NCI-H345 treated with DMSO at 0.1 percent for 48 hours (cell line): ENCODE measurements at regions not wholly inside any gene's neighbourhood (a gene's known extent, or its start where the extent isn't known, plus 50 kb on each side); places are given as distances from the start of the nearest gene placed in this dataset.

Source experiments
- DNase-seq: peaks from one replicate; lab custom pipeline; 2025; ENCODE audit not compliant: unreplicated experiment; lab: John Stamatoyannopoulos, UW

- no peak for DNase-seq
These were observed 76.6 kb upstream of the LMO1 start for GRCh38 chr11:8340296-8340695.

GRCh38 chr11:8339592-8340022 is 75.9 kb upstream of the LMO1 start:
- DNase-seq: no peak

- peak; percentile 2 for DNase-seq
These were observed 74.5 kb upstream of the LMO1 start for GRCh38 chr11:8338138-8338537.

- DNase-seq: no peak
These were observed 73.6 kb upstream of the LMO1 start for GRCh38 chr11:8337130-8337795.

GRCh38 chr11:8336356-8337129 is 72.9 kb upstream of the LMO1 start:
- no peak for DNase-seq

- no peak for DNase-seq
These were observed 72.0 kb upstream of the LMO1 start for GRCh38 chr11:8335683-8336082.

GRCh38 chr11:8335186-8335585 is 71.5 kb upstream of the LMO1 start:
- DNase-seq: no peak

GRCh38 chr11:8333811-8334401 is 70.2 kb upstream of the LMO1 start:
- DNase-seq: no peak

- DNase-seq: no peak
These were observed 69.7 kb upstream of the LMO1 start for GRCh38 chr11:8333376-8333775.

GRCh38 chr11:8332891-8333290 is 69.2 kb upstream of the LMO1 start:
- no peak for DNase-seq

- DNase-seq: no peak
These were observed 68.5 kb upstream of the LMO1 start for GRCh38 chr11:8332196-8332595.

- no peak for DNase-seq
These were observed 68.1 kb upstream of the LMO1 start for GRCh38 chr11:8331767-8332166.

GRCh38 chr11:8330896-8331295 is 67.2 kb upstream of the LMO1 start:
- no peak for DNase-seq

GRCh38 chr11:8330404-8330803 is 66.7 kb upstream of the LMO1 start:
- no peak for DNase-seq

GRCh38 chr11:8329847-8330361 is 66.2 kb upstream of the LMO1 start:
- DNase-seq: no peak

GRCh38 chr11:8329336-8329735 is 65.7 kb upstream of the LMO1 start:
- DNase-seq: no peak

- DNase-seq: peak; percentile 60
These were observed 65.2 kb upstream of the LMO1 start for GRCh38 chr11:8328848-8329330.

- no peak for DNase-seq
These were observed 64.6 kb upstream of the LMO1 start for GRCh38 chr11:8328231-8328794.

- no peak for DNase-seq
These were observed 64.1 kb upstream of the LMO1 start for GRCh38 chr11:8327761-8328192.

- no peak for DNase-seq
These were observed 62.7 kb upstream of the LMO1 start for GRCh38 chr11:8326337-8326736.

- no peak for DNase-seq
These were observed 62.1 kb upstream of the LMO1 start for GRCh38 chr11:8325591-8326304.
